ENCODE measurements at regions not wholly inside any gene's neighbourhood (a gene's known extent, or its start where the extent isn't known, plus 50 kb on each side); places are given as distances from the start of the nearest gene placed in this dataset.

- TF ChIP-seq TAF1 (IDR thresholded peaks at IDR 0.05; ENCODE audit: low read depth) = no peak
- TF ChIP-seq EP300 (IDR thresholded peaks at IDR 0.05; ENCODE audit: borderline replicate concordance) = no peak
- no peak for TF ChIP-seq REST (IDR thresholded peaks at IDR 0.05; ENCODE audit: low read depth)
- no peak for TF ChIP-seq TEAD4 (IDR thresholded peaks at IDR 0.05)
- TF ChIP-seq MAX (IDR thresholded peaks at IDR 0.05) = no peak
- no peak for TF ChIP-seq CREB1 (IDR thresholded peaks at IDR 0.05; ENCODE audit: low read depth)
- TF ChIP-seq YY1 (IDR thresholded peaks at IDR 0.05; ENCODE audit: low read depth) = no peak
- TF ChIP-seq CEBPB (IDR thresholded peaks at IDR 0.05) = no peak
- no peak for TF ChIP-seq USF1 (IDR thresholded peaks at IDR 0.05)
Measured at GRCh38 chr1:70553567-70553956, 142.5 kb downstream of the CTH start.
